HEK293T (cell line): ENCODE measurements at regions not wholly inside any gene's neighbourhood (a gene's known extent, or its start where the extent isn't known, plus 50 kb on each side); places are given as distances from the start of the nearest gene placed in this dataset.

Source experiments
- CTCF ChIA-PET: fragments of 350-600 bp; formaldehyde crosslinking; extraction: SDS; loops from one replicate; lab custom pipeline; 2021; ENCODE audit warnings: antibody characterized with exemption, inconsistent platforms; lab: Yijun Ruan, JAX
- POLR2A ChIA-PET: fragments of 350-600 bp; formaldehyde crosslinking; extraction: SDS; loops from one replicate; lab custom pipeline; 2020; ENCODE audit warnings: antibody characterized with exemption, inconsistent platforms; lab: Yijun Ruan, JAX
- DNase-seq: peaks from one replicate; pipeline ENCODE4 v3.0.0; 2012; ENCODE audit warnings: mixed read lengths; ENCODE audit errors: extremely low spot score
- ARNT ChIP-seq: fragments of 450-650 bp; IDR thresholded peaks from 2 replicates; pipeline ENCODE4 v1.6.1; 2017; ENCODE audit warnings: mild to moderate bottlenecking
- BHLHE40 ChIP-seq: fragments of 450-650 bp; IDR thresholded peaks from 2 replicates; pipeline ENCODE4 v1.6.1; 2016; ENCODE audit warnings: mild to moderate bottlenecking, moderate library complexity, borderline replicate concordance
- CTBP1 ChIP-seq: fragments of 450-650 bp; IDR thresholded peaks from 2 replicates; pipeline ENCODE4 v1.6.1; 2016; ENCODE audit warnings: borderline replicate concordance
- ELF4 ChIP-seq: fragments of 450-650 bp; IDR thresholded peaks from 2 replicates; pipeline ENCODE4 v1.6.1; 2017; ENCODE audit warnings: antibody characterized with exemption
- FOXA1 ChIP-seq: fragments of 450-650 bp; IDR thresholded peaks from 2 replicates; pipeline ENCODE4 v1.6.1; 2016; ENCODE audit warnings: mild to moderate bottlenecking
- FOXK2 ChIP-seq: fragments of 450-650 bp; IDR thresholded peaks from 2 replicates; pipeline ENCODE4 v1.6.1; 2016; ENCODE audit warnings: mild to moderate bottlenecking
- FOXM1 ChIP-seq: fragments of 450-650 bp; IDR thresholded peaks from 2 replicates; pipeline ENCODE4 v1.6.1; 2017; ENCODE audit warnings: mild to moderate bottlenecking, borderline replicate concordance
- HDGF ChIP-seq: fragments of 450-650 bp; IDR thresholded peaks from 2 replicates; pipeline ENCODE4 v1.6.1; 2017; ENCODE audit warnings: antibody characterized with exemption, borderline replicate concordance
- L3MBTL2 ChIP-seq: fragments of 450-650 bp; conservative IDR thresholded peaks from 2 replicates; pipeline ENCODE4 v1.6.1; 2016; ENCODE audit warnings: mild to moderate bottlenecking
- LEF1 ChIP-seq: fragments of 450-650 bp; IDR thresholded peaks from 2 replicates; pipeline ENCODE4 v1.6.1; 2017; ENCODE audit warnings: mild to moderate bottlenecking, borderline replicate concordance
- NFRKB ChIP-seq: fragments of 450-650 bp; IDR thresholded peaks from 2 replicates; pipeline ENCODE4 v1.6.1; 2016; ENCODE audit warnings: mild to moderate bottlenecking, moderate library complexity
- SP1 ChIP-seq: fragments of 450-650 bp; IDR thresholded peaks from 2 replicates; pipeline ENCODE4 v1.6.1; 2017
- SUZ12 ChIP-seq: fragments of 450-650 bp; IDR thresholded peaks from 2 replicates; pipeline ENCODE4 v1.6.1; 2016; ENCODE audit warnings: mild to moderate bottlenecking
- TARDBP ChIP-seq: fragments of 450-650 bp; IDR thresholded peaks from 2 replicates; pipeline ENCODE4 v1.6.1; 2016
- ZNF384 ChIP-seq: fragments of 450-650 bp; IDR thresholded peaks from 2 replicates; pipeline ENCODE4 v1.6.1; 2016
- TF ChIP-seq, protein P1 (sequence below): fragments of 450-650 bp; IDR thresholded peaks from 2 replicates; pipeline ENCODE4 v1.6.1; 2016

DNA sequence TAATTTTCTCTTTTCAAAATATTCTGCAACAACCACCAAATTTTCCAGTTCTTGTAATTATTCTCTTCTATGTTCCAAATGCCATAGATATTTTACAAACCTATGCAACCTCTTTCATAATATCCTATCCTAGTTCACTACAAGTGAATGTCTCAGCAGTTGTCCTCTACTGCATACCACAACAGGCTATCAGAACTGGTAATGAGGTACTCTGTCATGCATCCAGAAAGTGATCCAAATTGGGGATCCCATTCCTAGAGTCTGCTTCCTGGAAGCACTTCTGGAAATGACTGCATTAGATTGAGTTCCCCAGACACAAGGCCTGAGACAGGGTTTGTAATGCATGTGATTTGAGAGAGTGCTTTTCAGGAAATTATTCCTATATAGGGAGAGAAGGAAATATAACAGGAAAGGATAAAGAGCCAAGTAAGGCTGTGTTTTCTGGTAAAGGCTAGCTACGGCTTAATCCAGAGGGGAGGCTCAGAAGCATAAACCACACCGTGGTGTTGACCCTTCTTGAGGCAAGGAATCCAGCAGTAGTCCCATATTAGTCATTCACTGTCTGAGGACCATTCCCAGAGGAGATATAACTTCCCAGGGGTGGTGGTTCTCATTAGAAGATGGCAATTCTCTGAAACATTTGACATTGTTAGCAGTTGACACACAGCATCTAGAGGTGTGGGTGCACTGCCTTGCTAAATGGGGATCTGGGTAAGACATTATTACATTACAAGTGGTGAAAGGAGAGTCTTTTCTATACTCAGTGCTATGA, 80.3 kb upstream of the FST start:
- DNase-seq = no peak
- ChIA-PET CTCF (no interaction called here), POLR2A (no interaction called here)
- no peak for TF ChIP-seq CTBP1
- no peak for TF ChIP-seq HDGF
- TF ChIP-seq NFRKB = no peak
- no peak for TF ChIP-seq BHLHE40
- TF ChIP-seq, protein P1, sequence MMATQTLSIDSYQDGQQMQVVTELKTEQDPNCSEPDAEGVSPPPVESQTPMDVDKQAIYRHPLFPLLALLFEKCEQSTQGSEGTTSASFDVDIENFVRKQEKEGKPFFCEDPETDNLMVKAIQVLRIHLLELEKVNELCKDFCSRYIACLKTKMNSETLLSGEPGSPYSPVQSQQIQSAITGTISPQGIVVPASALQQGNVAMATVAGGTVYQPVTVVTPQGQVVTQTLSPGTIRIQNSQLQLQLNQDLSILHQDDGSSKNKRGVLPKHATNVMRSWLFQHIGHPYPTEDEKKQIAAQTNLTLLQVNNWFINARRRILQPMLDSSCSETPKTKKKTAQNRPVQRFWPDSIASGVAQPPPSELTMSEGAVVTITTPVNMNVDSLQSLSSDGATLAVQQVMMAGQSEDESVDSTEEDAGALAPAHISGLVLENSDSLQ = no peak
- no peak for TF ChIP-seq L3MBTL2
- TF ChIP-seq ELF4 = no peak
- no peak for TF ChIP-seq SP1
- TF ChIP-seq FOXM1 = no peak
- no peak for TF ChIP-seq FOXA1
- no peak for TF ChIP-seq TARDBP

DNA sequence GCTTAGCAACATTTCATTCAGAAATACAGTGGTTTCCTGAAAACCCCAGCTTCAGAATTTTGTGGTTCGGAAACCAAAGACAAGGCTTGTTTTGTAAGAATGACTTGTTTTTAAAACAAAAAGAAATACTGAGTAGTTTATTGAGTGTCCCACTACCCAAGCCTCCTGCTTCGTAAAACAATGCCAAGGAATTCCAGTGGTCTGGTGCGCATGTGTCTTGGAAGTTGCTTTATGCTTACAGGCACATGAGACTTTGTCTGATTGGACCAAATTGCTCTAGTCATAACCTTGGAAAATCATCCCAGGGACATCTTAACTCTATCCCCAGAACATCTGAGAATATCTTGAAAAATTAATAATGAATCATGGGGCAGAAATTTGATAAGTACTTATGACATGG, 77.1 kb upstream of the FST start:
- DNase-seq = no peak
- POLR2A ChIA-PET = no interaction called here
- TF ChIP-seq FOXA1 (no peak), FOXM1 (no peak), LEF1 (no peak), SP1 (no peak), NFRKB (no peak), CTBP1 (no peak), HDGF (no peak), FOXK2 (no peak), ELF4 (no peak), SUZ12 (no peak), BHLHE40 (no peak), ZNF384 (no peak), L3MBTL2 (no peak), TARDBP (no peak), ARNT (no peak)
- TF ChIP-seq, protein P1 = no peak
- CTCF ChIA-PET = interaction anchor here (0.6 kb wide), 1 partner anchor 136 kb away, joined by 3 read pairs; no protein-coding TSS in a partner anchor

DNA sequence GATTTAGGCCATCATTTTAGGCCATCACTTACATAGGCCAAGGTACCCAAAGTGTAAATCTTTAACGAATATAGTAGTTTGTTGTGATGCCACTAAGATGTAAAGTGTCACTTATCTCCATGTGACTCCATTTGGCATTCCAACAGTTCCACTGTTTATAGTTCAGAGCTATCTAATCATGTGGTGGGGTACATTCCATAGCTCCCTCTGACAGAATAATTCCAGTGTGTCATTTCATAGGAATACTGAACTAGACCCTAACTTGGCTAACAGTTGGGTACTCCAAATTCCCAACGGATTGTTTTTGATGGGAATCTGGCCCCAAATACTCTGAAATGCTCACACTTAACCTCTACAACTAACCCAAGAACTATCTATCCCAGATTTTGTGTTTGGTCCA, 76.7 kb upstream of the FST start:
- POLR2A ChIA-PET = no interaction called here
- no peak for DNase-seq

DNA sequence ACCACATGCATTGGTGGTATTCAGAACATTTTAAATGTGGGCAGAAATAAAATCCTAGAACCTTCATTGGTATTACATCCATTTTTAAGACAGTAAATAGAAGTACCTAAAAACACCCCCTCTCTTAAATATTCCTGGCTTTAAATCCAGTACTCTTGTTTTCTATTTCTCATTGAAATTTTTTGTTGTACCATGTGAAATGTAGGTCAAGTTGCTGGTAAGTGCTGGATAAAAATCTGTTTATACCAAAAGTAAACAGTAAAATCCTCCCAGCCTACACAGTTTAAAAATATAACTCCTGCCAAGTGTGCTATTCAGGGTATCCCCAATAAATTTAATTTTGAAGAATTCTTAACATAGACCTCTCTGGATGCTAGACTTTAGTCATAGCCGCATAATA, 75.0 kb upstream of the FST start:
- POLR2A ChIA-PET = no interaction called here
- CTCF ChIA-PET = no interaction called here
- no peak for DNase-seq
- TF ChIP-seq, protein P1 = no peak
- TF ChIP-seq ZNF384 = no peak
- TF ChIP-seq LEF1 = no peak
- no peak for TF ChIP-seq SUZ12
- TF ChIP-seq HDGF = no peak
- no peak for TF ChIP-seq CTBP1
- TF ChIP-seq L3MBTL2 = no peak
- TF ChIP-seq NFRKB = no peak
- no peak for TF ChIP-seq FOXM1
- no peak for TF ChIP-seq ARNT
- no peak for TF ChIP-seq FOXA1
- no peak for TF ChIP-seq BHLHE40
- TF ChIP-seq ELF4 = no peak
- no peak for TF ChIP-seq FOXK2
- no peak for TF ChIP-seq SP1
- TF ChIP-seq TARDBP = no peak

More for the DNA sequence above, 76.7 kb upstream of the FST start:
- no peak for TF ChIP-seq FOXK2
- no peak for TF ChIP-seq FOXA1
- no peak for TF ChIP-seq HDGF
- no peak for TF ChIP-seq L3MBTL2
- no peak for TF ChIP-seq SP1
- TF ChIP-seq SUZ12 = no peak
- TF ChIP-seq BHLHE40 = no peak
- TF ChIP-seq LEF1 = no peak
- TF ChIP-seq ARNT = no peak
- TF ChIP-seq TARDBP = no peak
- no peak for TF ChIP-seq CTBP1
- TF ChIP-seq, protein P1 = no peak
- no peak for TF ChIP-seq ZNF384
- no peak for TF ChIP-seq NFRKB
- TF ChIP-seq ELF4 = no peak
- TF ChIP-seq FOXM1 = no peak
- CTCF ChIA-PET = interaction anchor here (0.6 kb wide), 1 partner anchor 137 kb away, joined by 3 read pairs; no protein-coding TSS in a partner anchor

DNA sequence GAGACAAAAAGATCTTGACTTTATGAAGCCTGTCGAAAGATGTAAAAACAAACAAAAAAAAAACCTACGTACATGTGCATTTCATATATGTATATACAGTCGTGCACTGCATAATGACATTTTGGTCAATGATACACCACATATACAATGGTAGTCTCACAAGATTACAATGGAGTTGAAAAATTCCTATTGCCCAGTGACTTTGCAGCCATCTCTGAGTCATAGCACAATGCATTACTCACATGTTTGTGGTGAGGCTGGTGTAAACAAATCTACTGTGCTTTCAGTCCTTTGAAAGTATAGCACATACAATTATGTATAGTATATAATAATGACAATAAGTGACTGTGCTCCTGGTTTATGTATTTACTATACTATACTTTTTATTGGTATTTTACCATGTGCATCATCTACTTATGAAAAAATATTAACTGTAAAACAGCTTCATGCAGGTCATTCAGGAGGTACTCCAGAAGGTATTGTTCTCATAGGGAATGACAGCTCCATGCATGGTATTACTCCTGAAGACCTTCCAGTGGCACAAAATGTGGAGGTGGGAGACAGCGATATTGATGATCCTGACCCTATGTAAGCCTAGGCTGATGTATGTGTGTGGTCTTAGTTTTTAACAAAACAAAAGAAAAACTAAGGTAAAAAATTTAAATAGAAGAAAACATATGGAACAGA, 73.7 kb upstream of the FST start:
- CTCF ChIA-PET = no interaction called here

More for the DNA sequence above, 73.7 kb upstream of the FST start:
- POLR2A ChIA-PET = no interaction called here
- TF ChIP-seq HDGF (no peak), ARNT (no peak), SUZ12 (no peak), LEF1 (no peak)
- TF ChIP-seq, protein P1 = no peak
- no peak for DNase-seq
